Motor neuron (in vitro differentiated cells): ENCODE measurements at regions not wholly inside any gene's neighbourhood (a gene's known extent, or its start where the extent isn't known, plus 50 kb on each side); places are given as distances from the start of the nearest gene placed in this dataset.

Experiments
- ATAC-seq, 8 experiments: fragments of 200-7000 bp; cut with Tn5 transposase; replicated peaks in 6 of 8; 2 replicates each; pipeline ENCODE4 v1.8.0; 2021; ENCODE audit warnings: mild to moderate bottlenecking in 8 of 8, moderate library complexity in 8 of 8
- H3K27ac ChIP-seq, 2 donors: fragments of 250-450 bp; sonication (Bioruptor Pico); 2 replicates each; pipeline ENCODE4 v1.9.0; 2021; ENCODE audit warnings: antibody characterized with exemption in 2 of 2, mild to moderate bottlenecking in 2 of 2, moderate library complexity in 1 of 2
- H3K4me1 ChIP-seq, 2 donors: fragments of 250-450 bp; sonication (Bioruptor Pico); replicated peaks in 1 of 2; 2 replicates each; pipeline ENCODE4 v1.6.1; 2021; ENCODE audit warnings: antibody characterized with exemption in 2 of 2, mild to moderate bottlenecking in 2 of 2, moderate library complexity in 1 of 2
- H3K4me3 ChIP-seq, 5 donors: fragments of 250-450 bp; sonication (Bioruptor Pico); 2 replicates each; pipeline ENCODE4 v1.9.0; 2021; ENCODE audit warnings: antibody characterized with exemption in 5 of 5, mild to moderate bottlenecking in 5 of 5, moderate library complexity in 4 of 5
- WGBS, 10 experiments: fragments of 450-650 bp; shearing (Covaris generic); methylation state at CpG; one replicate each; pipeline ENCODE4 v1.0.0; 2022; 5-methylcytosine and 5-hydroxymethylcytosine counted together
- in situ Hi-C, 9 experiments: fragments of 400-800 bp; cut with MboI; loops; one replicate each; pipeline ENCODE4 v1.15.0; 2021; ENCODE audit warnings: low sequenced_read_pairs in 9 of 9, low pct_unique_long_range_greater_than_20kb in 2 of 9; ENCODE audit not compliant: unreplicated experiment in 9 of 9

GRCh38 chr3:41030220-41030619, 169.1 kb upstream of the CTNNB1 start:
- Histone ChIP-seq H3K4me3 (no peak overlapping the region), H3K27ac (no peak overlapping the region), H3K4me1 (peaks cover 10 to 11% of the 10 kb centered on the region in 2 donors)
- WGBS, 10 experiments = 46 to 100% (median 90%) methylated on average over 1 to 3 of the region's 4 CpGs; no CpG with 5 or more reads in 6 of the 10 experiments
- in situ Hi-C loops = no loop called here
- ATAC-seq = peak in 3 of 8 experiments; percentile 54 to 80 (median 74)

GRCh38 chr3:41031401-41031800, 167.9 kb upstream of the CTNNB1 start:
- Histone ChIP-seq H3K4me1 (peaks cover 5 to 7% of the 10 kb centered on the region in 2 donors), H3K27ac (no peak overlapping the region), H3K4me3 (no peak overlapping the region)
- in situ Hi-C loops = no loop called here
- WGBS, 10 experiments = 20 to 100% (median 80%) methylated on average over 1 to 2 of the region's 2 CpGs; no CpG with 5 or more reads in 2 of the 10 experiments
- no peak for ATAC-seq

DNA sequence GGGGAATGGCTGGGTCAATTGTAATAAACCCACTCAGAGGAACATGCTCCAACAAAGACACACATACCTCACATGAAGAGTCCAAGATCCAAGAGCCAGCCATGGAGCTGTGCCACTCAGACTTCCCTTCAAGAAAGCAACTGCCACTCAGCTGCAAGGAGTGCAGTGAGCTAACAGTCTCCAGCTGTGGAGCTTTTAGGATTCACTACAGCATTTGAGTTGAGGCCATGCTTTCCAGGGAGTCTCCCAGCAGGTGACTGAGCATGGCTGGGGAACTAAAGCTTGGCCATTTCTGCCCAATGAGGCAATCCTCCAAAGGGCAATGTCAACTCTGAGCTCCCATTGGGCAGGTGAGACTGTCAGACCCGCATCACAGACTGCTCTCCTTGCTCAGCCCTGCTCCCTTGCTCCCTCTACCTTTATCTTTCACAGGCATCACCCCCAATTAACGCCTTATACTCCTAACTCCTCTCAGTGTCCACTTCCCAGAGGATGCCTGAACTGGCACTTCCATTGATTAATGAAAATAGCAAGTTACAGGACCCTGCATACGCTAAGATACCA, 165.3 kb upstream of the CTNNB1 start:
- H3K4me3 ChIP-seq = no peak overlapping the region
- no peak for ATAC-seq
- 33 to 80% (median 69%) methylated on average over 1 to 3 of the region's 3 CpGs; no CpG with 5 or more reads in 2 of the 10 experiments for WGBS, 10 experiments
- H3K27ac ChIP-seq = no peak overlapping the region
- no peaks in the 10 kb centered on the region for H3K4me1 ChIP-seq
- in situ Hi-C loops = no loop called here

DNA sequence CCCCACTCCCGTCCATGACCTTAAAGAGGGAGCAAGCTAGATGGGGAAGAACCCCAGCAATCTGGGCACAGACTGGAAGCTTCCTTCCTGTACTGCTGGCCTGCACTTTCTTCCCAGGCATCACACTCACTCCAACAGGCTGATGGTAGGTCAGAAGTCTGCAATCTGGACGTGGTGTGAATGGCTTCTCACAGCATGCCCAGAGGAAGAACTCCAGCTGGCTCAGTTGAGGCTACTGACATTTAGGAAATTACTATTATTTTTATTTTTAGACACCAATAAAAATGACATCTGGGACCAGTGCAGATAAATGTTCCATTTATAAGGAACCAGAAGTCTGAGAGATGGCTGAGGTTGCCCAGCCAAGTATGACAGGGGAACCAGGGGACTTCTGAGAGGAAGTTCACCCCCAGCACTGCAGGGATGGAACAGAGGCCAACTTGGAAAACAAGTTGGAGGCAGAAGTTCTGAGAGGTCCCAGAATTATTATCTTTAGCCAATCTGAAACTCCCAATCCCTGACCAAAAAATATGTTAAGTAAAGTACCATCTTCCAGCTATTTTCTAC, 163.8 kb upstream of the CTNNB1 start:
- no peak for ATAC-seq
- WGBS, 10 experiments = 0 to 50% (median 20%) methylated on average over 1 of the region's 2 CpGs; no CpG with 5 or more reads in 5 of the 10 experiments

DNA sequence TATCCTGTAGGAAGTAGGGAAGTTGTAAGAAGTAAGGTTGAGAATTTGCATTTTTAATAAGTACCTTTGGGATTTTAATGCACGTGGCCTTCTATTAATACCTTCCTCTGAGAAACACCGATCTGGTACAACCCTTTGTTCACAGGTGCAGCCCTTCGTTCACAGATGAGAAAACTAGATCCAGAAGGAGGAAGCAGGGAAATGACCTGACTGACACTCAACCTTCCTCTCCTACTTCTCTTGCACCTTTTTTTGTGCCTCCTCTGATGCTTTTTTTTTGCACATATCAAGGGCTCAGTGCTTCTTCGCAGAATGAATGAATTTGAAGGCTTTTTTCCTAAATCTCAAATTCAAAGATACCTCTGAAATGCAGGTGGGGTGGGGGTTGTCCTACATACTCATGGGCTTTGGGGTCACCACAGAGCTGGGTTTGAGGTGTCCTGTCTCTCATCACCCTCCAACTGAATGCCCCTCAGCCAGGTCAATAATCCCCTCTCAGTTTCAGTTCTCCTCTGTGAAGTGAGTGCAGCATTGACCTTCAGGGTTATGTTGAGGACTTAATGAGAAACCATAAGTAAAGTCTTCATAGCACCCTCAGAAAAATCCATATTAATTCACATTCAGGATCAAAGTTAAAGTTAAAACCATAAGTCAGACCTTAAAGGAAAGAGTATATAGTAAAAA, 161.5 kb upstream of the CTNNB1 start:
- ATAC-seq = no peak
- Histone ChIP-seq H3K4me1 (peaks cover 0 to 10% of the 10 kb centered on the region in 2 donors), H3K27ac (no peak overlapping the region), H3K4me3 (no peak overlapping the region)
- WGBS, 10 experiments = 30 to 95% (median 68%) methylated on average over 1 to 4 of the region's 4 CpGs
- in situ Hi-C loops = no loop called here

More for the DNA sequence above, 163.8 kb upstream of the CTNNB1 start:
- H3K4me1 ChIP-seq = no peaks in the 10 kb centered on the region
- in situ Hi-C loops = no loop called here
- H3K27ac ChIP-seq = no peak overlapping the region
- H3K4me3 ChIP-seq = no peak overlapping the region

DNA sequence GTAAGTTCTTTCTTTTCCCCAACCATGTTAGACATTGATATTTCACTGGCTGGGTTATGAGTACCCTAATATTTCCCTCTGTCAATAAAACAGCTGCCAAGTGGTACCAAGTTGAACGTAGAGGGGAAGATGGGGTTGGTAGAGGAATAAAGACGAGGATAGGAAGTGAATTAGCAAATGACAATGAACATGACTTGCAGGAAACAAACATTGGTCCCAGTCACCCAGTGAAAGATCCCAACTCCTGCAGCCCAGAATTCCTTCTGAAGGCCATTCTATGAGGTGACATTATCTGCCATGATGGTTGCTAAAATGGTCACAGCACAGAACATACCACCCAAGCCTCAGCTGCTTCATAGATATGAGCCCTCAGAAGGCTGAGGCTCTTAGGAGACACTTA, 159.0 kb upstream of the CTNNB1 start:
- no peak overlapping the region for H3K27ac ChIP-seq
- no peak for ATAC-seq
- H3K4me1 ChIP-seq = peaks cover 0 to 14% of the 10 kb centered on the region in 2 donors
- 7 to 83% (median 65%) methylated on average over 1 to 2 of the region's 2 CpGs; no CpG with 5 or more reads in 5 of the 10 experiments for WGBS, 10 experiments
- in situ Hi-C loops = no loop called here
- H3K4me3 ChIP-seq = no peak overlapping the region

GRCh38 chr3:41041462-41041861, 157.8 kb upstream of the CTNNB1 start:
- Histone ChIP-seq H3K4me1 (peaks cover 0 to 14% of the 10 kb centered on the region in 2 donors), H3K27ac (no peak overlapping the region), H3K4me3 (no peak overlapping the region)
- WGBS, 10 experiments = 0 to 100% (median 66%) methylated on average over 1 to 4 of the region's 4 CpGs; no CpG with 5 or more reads in 1 of the 10 experiments
- in situ Hi-C loops = no loop called here
- no peak for ATAC-seq

DNA sequence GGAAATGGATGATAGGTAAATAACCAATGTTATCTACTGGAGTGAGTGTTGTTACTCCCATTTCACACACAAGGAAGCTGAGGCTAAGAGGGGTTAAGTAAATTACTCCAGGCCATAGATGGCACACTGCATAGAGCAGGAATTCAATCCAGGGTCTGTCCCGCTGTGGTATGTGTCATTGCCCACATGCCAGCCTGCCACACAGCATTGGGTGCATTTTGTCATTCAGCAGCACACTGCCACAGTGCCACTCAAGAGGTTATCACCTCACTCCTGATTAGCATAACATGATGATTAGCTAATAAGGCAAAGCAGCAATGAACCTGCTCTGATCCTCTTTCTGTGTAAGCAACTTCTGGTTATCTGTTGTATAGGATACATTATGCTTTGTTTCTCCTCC, 157.4 kb upstream of the CTNNB1 start:
- H3K4me1 ChIP-seq = peaks cover 0 to 14% of the 10 kb centered on the region in 2 donors
- no peak overlapping the region for H3K4me3 ChIP-seq
- peak overlapping the region in 1 of 2 donors; percentile 51 for H3K27ac ChIP-seq
- no peak for ATAC-seq
- in situ Hi-C loops = no loop called here
- 0 to 100% (median 60%) methylated on average over 1 of the region's 1 CpG; no CpG with 5 or more reads in 6 of the 10 experiments for WGBS, 10 experiments

- Histone ChIP-seq H3K4me3 (no peak overlapping the region), H3K27ac (no peak overlapping the region), H3K4me1 (peaks cover 0 to 14% of the 10 kb centered on the region in 2 donors)
- in situ Hi-C loops = no loop called here
- 26 to 94% (median 75%) methylated on average over 1 to 5 of the region's 5 CpGs; no CpG with 5 or more reads in 3 of the 10 experiments for WGBS, 10 experiments
- no peak for ATAC-seq
These were observed 154.8 kb upstream of the CTNNB1 start for GRCh38 chr3:41044523-41044922.

GRCh38 chr3:41045491-41045890, 153.8 kb upstream of the CTNNB1 start:
- WGBS, 10 experiments = 0 to 45% (median 14%) methylated on average over 1 to 4 of the region's 4 CpGs; no CpG with 5 or more reads in 3 of the 10 experiments
- in situ Hi-C loops = no loop called here
- Histone ChIP-seq H3K27ac (no peak overlapping the region), H3K4me1 (peaks cover 0 to 14% of the 10 kb centered on the region in 2 donors), H3K4me3 (no peak overlapping the region)
- no peak for ATAC-seq

DNA sequence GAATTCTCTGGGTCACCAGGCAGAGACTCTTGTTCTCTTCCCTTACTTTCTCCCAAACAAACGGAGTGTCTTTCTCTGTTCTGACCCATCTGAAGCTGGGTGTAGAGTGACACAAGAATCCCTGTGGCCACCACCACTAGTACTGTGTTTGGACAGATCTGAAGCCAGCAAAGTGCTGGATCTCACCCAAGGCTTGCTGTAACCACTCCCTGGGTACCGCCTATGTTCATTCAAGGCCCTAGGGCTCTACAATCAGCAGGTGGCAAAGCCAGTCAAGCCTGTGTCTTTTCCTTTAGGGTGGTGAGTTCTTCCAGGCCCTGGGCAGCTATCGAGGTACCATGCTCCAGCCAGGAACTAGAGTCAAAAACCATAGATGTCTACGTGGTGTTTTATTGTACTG, 149.2 kb upstream of the CTNNB1 start:
- in situ Hi-C loops = no loop called here
- Histone ChIP-seq H3K4me3 (no peak overlapping the region), H3K4me1 (no peaks in the 10 kb centered on the region), H3K27ac (no peak overlapping the region)
- 0 to 90% (median 64%) methylated on average over 1 to 3 of the region's 4 CpGs; no CpG with 5 or more reads in 3 of the 10 experiments for WGBS, 10 experiments
- ATAC-seq = peak in 3 of 8 experiments; percentile 18 to 93 (median 84)

DNA sequence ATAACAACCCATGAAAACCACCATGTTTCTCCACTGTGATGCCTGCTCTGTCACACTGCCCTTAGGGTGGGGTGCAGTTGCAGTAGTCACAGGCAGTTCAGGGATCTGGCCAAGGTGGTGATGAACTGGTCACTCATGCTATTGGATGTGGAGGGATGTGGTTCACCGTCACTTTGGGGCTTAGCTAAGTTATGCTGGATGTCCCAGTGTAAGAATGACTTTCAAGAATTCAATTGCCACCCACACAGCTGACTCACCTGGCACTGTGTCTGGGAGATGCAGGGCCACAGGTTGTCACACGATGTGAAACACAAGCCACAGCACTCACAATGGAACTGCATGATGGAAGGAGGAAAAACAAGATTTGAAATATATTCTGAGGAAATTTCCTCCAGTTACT, 146.1 kb upstream of the CTNNB1 start:
- ATAC-seq = no peak
- Histone ChIP-seq H3K4me1 (no peaks in the 10 kb centered on the region), H3K27ac (no peak overlapping the region), H3K4me3 (no peak overlapping the region)
- 0 to 100% (median 70%) methylated on average over 1 of the region's 2 CpGs; no CpG with 5 or more reads in 6 of the 10 experiments for WGBS, 10 experiments
- in situ Hi-C loops = no loop called here

- no peaks in the 10 kb centered on the region for H3K4me1 ChIP-seq
- no peak overlapping the region for H3K27ac ChIP-seq
- WGBS, 10 experiments = 38 to 100% (median 88%) methylated on average over 1 to 2 of the region's 2 CpGs; no CpG with 5 or more reads in 1 of the 10 experiments
- ATAC-seq = no peak
- H3K4me3 ChIP-seq = no peak overlapping the region
- in situ Hi-C loops = no loop called here
These were observed 139.2 kb upstream of the CTNNB1 start for GRCh38 chr3:41060106-41060505.
